ENCODE measurements at regions not wholly inside any gene's neighbourhood (a gene's known extent, or its start where the extent isn't known, plus 50 kb on each side); places are given as distances from the start of the nearest gene placed in this dataset.

DNA sequence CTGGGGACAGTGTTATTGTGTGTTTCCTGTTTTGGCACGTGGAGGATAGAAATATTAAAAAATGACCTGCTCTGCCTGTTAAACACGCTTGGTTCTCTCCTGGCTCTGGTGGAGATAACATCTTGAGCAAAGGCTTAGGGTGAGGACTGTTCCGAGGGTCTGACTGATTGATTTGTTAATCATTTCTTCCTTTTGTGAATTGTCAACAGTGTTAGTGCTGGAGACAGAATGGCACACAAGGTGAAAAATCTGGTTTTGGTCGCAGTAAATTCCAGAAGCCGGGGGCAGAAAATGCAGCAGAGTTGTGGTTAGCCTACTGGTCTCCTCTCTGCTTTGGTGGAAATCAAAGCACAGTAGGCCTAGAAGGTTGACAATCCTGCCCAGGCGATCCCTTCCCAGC lies 163.6 kb downstream of the FGF9 start:
- TF ChIP-seq, protein P1, sequence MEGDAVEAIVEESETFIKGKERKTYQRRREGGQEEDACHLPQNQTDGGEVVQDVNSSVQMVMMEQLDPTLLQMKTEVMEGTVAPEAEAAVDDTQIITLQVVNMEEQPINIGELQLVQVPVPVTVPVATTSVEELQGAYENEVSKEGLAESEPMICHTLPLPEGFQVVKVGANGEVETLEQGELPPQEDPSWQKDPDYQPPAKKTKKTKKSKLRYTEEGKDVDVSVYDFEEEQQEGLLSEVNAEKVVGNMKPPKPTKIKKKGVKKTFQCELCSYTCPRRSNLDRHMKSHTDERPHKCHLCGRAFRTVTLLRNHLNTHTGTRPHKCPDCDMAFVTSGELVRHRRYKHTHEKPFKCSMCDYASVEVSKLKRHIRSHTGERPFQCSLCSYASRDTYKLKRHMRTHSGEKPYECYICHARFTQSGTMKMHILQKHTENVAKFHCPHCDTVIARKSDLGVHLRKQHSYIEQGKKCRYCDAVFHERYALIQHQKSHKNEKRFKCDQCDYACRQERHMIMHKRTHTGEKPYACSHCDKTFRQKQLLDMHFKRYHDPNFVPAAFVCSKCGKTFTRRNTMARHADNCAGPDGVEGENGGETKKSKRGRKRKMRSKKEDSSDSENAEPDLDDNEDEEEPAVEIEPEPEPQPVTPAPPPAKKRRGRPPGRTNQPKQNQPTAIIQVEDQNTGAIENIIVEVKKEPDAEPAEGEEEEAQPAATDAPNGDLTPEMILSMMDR (conservative IDR thresholded peaks at IDR 0.05; ENCODE audit: low read length), result no peak
- TF ChIP-seq EZH2phosphoT487 (IDR thresholded peaks at IDR 0.05; ENCODE audit: borderline replicate concordance), result no peak
